HCT116 (cell line): ENCODE measurements at regions not wholly inside any gene's neighbourhood (a gene's known extent, or its start where the extent isn't known, plus 50 kb on each side); places are given as distances from the start of the nearest gene placed in this dataset.

Source experiments
- ATF3 ChIP-seq: IDR thresholded peaks from 2 replicates; pipeline ENCODE4 v1.6.1; 2012
- CTCF ChIP-seq, 3 experiments: fragments of 200-600 bp in 1 of 3; sonication (generic) in 1 of 3; IDR thresholded peaks in 2 of 3; conservative IDR thresholded peaks in 1 of 3; 2 replicates each; pipeline ENCODE4 v1.5.1; 2012 to 2017; ENCODE audit warnings: low read depth in 2 of 3, low read length in 2 of 3, antibody characterized with exemption in 1 of 3, borderline replicate concordance in 1 of 3, control low read depth in 1 of 3, mild to moderate bottlenecking in 1 of 3, mixed read lengths in 1 of 3, mixed run types in 1 of 3, moderate library complexity in 1 of 3; ENCODE audit not compliant: insufficient read depth in 1 of 3
- EGR1 ChIP-seq: IDR thresholded peaks from 2 replicates; pipeline ENCODE4 v1.6.1; 2012; ENCODE audit warnings: low read depth
- ELF1 ChIP-seq: IDR thresholded peaks from 2 replicates; pipeline ENCODE4 v1.6.1; 2012; ENCODE audit warnings: low read depth, borderline replicate concordance
- JUND ChIP-seq: IDR thresholded peaks from 2 replicates; pipeline ENCODE4 v1.6.1; 2012
- MAX ChIP-seq: IDR thresholded peaks from 2 replicates; pipeline ENCODE4 v1.6.1; 2012
- POLR2A ChIP-seq: IDR thresholded peaks from 2 replicates; pipeline ENCODE4 v1.7.0; 2011; ENCODE audit warnings: borderline replicate concordance; ENCODE audit not compliant: insufficient read depth, insufficient read length; ENCODE audit errors: extremely low read depth
- RAD21 ChIP-seq: IDR thresholded peaks from 2 replicates; pipeline ENCODE4 v1.6.1; 2012; ENCODE audit warnings: low read depth, mild to moderate bottlenecking
- REST ChIP-seq: IDR thresholded peaks from 2 replicates; pipeline ENCODE4 v1.6.1; 2012; ENCODE audit warnings: low read depth
- YY1 ChIP-seq: IDR thresholded peaks from 2 replicates; pipeline ENCODE4 v1.6.1; 2011; ENCODE audit warnings: low read length, low read depth, moderate library complexity, mild to moderate bottlenecking; ENCODE audit not compliant: insufficient replicate concordance; ENCODE audit errors: extremely low read depth
- ZFX ChIP-seq: fragments of 450-650 bp; IDR thresholded peaks from 2 replicates; pipeline ENCODE4 v1.6.1; 2017
- ZNF274 ChIP-seq: fragments of 200-500 bp; sonication (Bioruptor generic); IDR thresholded peaks from 2 replicates; pipeline ENCODE4 v1.6.1; 2014; ENCODE audit warnings: mild to moderate bottlenecking, low read depth, low read length, inconsistent platforms

GRCh38 chr3:18234717-18235335, 190.3 kb downstream of the SATB1 start:
- TF ChIP-seq ZNF274 = no peak
- TF ChIP-seq POLR2A = no peak
- no peak for TF ChIP-seq MAX
- TF ChIP-seq CTCF (IDR thresholded peaks at IDR 0.05 in 2 of 3, conservative IDR thresholded peaks at IDR 0.05 in 1 of 3; ENCODE audit: borderline replicate concordance in 1 of 3, insufficient read depth in 1 of 3, low read depth in 2 of 3, low read length in 2 of 3) = no peak
- TF ChIP-seq YY1 = no peak
- TF ChIP-seq RAD21 = no peak
- no peak for TF ChIP-seq ELF1
- TF ChIP-seq REST = no peak
- no peak for TF ChIP-seq EGR1
- no peak for TF ChIP-seq ZFX
- TF ChIP-seq ATF3 = no peak
- no peak for TF ChIP-seq JUND
